NCI-H524 (cell line): ENCODE measurements at regions not wholly inside any gene's neighbourhood (a gene's known extent, or its start where the extent isn't known, plus 50 kb on each side); places are given as distances from the start of the nearest gene placed in this dataset.
"Not testable (repeated sequence)": the region's sequence is repeated elsewhere in the genome, so short reads cannot be mapped to it uniquely, and the experiment has no call there.

Source experiments
- DNase-seq, 2 experiments: peaks; one replicate each; lab custom pipeline; 2025; lab: John Stamatoyannopoulos, UW

DNA sequence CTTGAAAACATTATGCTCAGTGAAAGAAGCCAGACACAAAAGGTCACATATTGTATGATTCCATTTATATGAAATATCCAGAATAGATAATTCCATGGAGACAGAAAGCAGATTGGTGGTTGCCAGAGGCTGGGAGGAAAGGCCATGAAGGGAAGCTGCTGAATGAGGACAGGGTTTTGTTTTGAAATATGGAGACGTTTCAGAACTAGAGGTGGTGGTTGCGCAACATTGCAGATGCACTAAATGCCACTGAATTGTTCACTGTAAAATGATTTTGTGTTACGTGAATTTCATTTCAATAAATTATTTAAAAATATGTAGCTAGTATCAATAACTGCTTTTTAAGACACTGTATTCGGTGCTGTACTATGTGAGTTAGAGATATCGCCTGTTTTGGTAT is 101.7 kb upstream of the ZNF236 start:
- no peak for DNase-seq

- no peak for DNase-seq
Measured at GRCh38 chr18:76715012-76715610, 107.2 kb upstream of the ZNF236 start.

DNA sequence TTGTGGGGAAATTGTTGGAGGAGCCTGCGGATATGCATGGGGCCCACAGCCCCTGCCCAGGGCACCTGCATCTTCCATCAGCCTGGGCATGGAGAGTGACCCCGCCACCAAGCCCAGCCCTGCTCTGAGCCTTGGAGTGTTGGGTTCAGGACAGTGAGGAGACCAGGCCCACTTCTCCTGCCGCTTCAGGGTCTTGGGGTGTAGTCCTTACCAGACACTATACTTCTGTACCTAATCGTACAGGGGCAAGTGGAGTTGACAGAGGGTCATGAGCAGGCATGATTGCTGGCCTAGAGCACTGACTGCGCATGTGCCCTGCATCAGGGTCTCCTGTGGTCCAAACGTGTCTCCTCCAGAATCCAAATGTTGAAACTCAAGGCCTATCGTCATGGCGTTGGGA is 108.9 kb upstream of the ZNF236 start:
- DNase-seq, result no peak

DNA sequence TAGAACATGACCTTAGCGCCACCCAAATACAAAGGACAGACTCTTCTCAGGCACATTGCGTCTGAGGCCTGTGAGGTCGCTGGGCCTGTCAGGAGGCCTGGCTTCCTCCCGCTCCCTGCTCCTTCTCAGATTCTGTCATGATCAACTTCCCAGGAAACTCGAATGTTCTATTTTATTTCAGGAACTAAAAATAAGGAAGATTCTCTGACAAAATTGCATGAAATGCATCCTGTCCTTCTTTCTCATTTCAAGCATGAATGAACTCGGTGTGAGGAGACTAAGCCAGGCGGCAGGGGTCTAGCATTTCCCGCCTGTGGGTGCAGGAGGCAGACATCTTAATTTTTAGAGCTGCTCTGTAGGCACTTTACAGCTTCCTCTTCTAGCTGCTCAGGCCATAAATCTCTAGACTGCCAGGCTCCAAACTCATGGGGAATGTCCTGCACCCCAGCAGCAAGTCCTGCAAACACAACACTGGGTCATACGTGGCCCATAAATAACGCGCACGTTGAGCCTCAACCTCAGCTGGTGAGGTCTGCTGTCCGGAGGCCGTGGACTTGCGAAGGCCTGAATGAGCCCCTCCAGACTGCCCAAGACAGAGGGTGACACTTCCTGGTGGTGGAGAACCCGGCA is 109.7 kb upstream of the ZNF236 start:
- no peak for DNase-seq

- no peak for DNase-seq
Measured at GRCh38 chr18:76710646-76711520, 111.5 kb upstream of the ZNF236 start.

GRCh38 chr18:76709659-76710645 is 112.4 kb upstream of the ZNF236 start:
- DNase-seq, result peak; percentile 64 to 85

DNA sequence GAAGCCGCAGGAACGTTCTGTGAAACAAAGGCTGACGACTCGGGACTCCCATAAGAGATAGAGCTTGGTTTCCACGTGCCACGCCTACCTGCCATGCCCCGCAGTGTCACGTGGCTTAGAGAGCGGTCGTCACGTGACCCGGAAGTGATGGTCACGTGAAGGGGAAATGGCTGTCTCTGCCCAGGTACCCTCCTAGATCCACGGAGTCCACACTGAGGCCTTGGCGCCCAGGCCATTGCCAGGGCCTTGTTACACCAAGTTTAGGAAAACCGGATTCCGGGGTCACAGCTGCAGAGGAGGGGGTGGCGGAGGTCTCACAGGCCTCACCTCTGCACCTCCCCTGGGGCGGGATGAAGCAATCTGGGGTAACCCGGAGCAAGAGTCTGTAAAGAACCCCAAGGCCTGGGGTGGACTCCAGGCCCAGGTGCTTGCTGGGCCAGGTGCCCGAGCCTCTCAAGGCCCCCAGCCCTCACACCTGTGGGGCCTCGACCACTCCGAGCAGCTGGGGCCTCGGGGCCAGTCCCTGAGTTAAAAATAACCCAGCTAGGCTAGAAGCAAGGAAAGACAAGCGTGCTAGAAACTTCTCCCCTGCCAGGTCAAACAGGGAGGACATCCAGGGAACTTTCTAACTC is 113.5 kb upstream of the ZNF236 start:
- DNase-seq, result no peak

- DNase-seq, result no peak
Measured at GRCh38 chr18:76708071-76708721, 114.2 kb upstream of the ZNF236 start.

GRCh38 chr18:76707534-76707933 is 114.8 kb upstream of the ZNF236 start:
- no peak for DNase-seq

DNA sequence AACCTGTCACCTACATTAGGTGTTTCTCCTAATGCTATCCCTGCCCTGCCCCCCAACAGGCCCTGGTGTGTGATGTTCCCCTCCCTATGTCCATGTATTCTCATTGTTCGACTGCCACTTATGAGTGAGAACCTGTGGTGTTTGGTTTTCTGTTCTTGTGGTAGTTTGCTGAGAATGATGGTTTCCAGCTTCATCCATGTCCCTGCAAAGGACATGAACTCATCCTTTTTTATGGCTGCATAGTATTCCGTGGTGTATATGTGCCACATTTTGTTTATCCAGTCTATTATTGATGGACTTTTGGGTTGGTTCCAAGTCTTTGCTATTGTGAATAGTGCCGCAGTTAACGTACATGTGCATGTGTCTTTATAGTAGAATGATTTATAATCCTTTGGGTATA is 117.8 kb upstream of the ZNF236 start:
- not testable (repeated sequence) for DNase-seq

DNA sequence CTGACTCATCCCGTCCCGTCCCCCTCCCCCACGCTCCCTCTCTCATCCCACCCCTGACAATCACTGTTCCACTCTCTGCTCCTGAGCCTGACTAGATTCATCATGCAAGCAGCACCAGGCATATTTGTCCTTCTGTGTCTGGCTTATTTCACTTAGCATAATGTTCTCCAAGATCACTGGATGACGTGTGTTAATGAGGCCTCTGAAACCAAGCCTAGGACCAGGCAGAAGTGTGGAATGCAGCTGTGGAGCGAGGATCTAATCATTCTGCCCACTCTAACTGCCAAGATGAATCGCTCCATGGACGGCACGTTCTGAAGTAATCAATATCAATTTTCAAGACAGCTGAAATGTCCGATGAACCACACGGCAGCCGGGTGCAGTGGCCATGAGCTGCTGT is 122.4 kb upstream of the ZNF236 start:
- DNase-seq, result no peak

DNA sequence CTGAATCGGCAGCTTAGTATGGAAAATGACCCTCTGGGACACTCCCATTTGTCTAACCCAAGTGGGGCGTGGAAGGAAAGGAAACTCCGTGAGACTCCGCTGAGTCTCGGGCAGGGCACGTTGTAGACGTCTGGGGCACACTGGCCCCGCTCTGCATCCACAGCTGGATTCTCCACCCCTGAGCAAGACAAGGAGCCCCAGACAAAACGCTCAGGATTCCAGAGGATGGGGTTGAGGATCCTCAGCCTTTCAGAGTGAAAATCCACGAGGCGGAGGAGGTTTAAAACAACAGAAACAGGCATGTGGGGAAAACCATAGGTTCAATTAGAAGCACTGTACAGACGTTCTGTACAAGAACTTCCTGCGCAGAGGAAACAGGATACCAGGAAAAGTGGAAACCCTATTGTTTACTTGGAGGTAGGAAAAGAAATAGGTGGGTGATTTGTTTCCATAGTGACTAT is 124.9 kb upstream of the ZNF236 start:
- DNase-seq, result no peak

DNA sequence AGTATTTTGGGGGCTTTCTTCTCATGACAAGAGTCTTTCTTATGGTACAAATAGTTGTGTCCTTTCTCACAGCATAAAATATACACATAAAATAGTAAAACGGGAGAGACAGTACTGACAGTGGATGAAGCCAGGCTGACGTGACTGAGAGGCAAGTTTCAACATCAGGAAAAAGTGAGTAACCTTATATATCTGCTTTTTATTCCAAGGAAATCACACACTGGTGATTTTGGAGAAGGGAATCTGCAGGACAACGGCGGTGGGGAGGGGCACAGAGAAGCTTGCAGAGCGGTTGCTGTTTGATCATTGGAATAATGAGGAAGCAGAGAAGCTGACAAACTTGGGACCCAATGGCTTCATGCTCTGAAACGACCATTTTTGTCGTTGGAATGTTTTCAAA is 130.6 kb upstream of the ZNF236 start:
- no peak for DNase-seq

GRCh38 chr18:76689646-76690264 is 132.6 kb upstream of the ZNF236 start:
- DNase-seq, result no peak

DNA sequence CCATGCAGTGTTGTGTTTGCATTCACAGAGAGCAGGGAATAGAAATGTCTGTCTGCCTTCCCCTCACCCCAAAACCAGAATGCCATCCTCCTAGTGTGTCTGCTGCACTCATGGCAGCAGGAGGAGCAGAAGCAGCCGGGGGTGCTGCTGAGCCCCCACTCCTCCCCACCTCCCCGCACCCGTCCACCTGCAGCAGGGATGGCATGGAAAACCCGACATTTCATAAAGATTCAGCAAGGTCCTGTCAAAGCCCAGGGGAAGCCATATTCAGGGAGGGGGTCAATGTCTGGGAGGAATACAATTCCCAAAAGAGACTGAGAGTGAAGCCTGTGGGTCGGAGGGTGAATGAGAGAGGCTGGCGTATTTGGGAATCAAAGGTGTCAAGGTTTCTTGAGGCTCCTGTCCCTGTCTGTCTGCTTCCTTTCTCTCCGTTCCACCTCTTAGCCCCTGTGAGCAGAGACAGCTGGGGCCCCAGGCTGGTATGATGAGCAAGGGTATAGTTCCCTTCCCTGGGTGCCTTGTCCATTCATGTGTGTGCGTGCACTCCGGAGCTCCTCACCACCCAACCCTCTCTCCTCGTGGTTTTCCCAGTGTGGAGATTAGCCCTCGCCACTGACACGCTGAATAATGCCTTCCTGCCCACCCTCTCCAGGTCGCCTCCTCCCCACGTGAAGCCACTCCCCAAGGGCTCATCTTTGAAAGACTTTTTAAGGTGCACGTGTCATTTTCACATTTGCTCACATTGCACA is 133.5 kb upstream of the ZNF236 start:
- DNase-seq, result no peak

DNA sequence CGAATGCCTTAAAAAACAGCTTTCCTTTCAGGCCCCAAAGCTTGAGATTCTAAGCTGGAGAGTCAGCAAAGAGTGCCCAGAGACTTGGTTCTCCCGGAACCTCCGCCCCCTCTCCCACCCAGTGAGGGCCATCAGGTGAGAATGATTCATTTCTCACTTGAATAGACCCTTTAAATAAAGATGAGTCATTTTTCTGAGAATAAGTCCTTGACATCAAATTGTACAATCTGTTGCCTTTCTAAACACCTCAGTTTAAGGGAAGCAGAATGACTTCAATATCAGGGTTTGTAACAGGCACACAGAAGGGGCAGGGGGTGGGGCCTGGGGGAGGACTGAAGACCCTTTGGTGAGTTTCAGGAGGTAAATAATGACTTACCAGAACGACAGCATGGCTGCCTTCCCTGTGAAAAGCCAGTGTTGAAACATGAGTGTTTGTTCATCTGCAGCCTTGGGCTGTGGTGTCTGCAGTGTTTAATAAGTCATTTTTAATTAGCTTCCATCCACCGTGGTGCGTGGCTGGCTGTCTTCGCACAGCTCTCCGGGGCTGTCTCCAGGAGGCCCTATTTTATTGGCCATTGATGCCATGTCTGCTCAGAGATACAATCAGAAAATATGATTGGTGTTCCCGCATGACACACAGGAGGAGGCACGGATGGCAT is 134.9 kb upstream of the ZNF236 start:
- peak in 1 of 2 experiments; percentile 39 for DNase-seq

- DNase-seq, result peak; percentile 55 to 61
Measured at GRCh38 chr18:76686737-76687231, 135.6 kb upstream of the ZNF236 start.

GRCh38 chr18:76685860-76686259 is 136.5 kb upstream of the ZNF236 start:
- DNase-seq, result no peak

DNA sequence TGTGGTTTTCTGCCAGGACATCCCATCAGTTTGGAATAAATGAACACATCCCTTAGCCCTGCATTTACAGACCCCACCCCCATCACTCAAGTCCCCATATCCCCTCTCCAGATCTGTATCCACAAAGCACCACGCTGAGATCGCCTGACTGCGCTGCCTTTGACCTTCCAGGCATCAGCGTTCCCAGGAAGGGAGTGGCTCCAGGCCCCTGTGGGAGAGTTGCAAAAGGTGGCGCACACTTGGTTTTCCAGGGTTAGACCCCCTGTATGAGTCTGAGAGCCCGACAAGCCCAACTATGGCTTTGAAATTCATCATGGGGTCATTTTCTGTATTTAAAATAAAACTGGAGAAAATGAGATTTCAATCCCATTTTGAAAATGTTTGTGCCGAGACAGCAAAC is 137.0 kb upstream of the ZNF236 start:
- DNase-seq, result no peak
